ENCODE measurements at regions not wholly inside any gene's neighbourhood (a gene's known extent, or its start where the extent isn't known, plus 50 kb on each side); places are given as distances from the start of the nearest gene placed in this dataset.

DNA sequence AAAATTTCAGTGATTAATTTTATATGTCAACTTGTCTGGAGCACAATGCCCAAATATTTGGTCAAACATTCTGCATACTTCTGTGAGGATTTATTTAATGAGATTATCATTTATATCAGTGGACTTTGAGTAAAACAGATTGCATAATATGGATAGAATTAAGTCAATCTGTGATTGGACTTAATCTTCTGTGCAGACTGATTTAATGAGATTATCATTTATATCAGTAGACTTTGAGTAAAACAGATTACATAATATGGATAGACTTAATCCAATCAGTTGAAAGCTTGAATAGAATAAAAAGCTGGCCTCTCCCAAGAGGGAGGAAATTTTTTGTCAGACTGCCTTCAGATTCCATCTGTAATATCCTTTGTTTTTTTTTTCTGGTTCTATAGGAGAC lies 1413.2 kb downstream of the LRFN5 start:
- DNase-seq, result no peak
- Histone ChIP-seq H2AFZ (ENCODE audit: low read depth) (no peak overlapping the region), H3K79me2 (ENCODE audit: insufficient read depth) (no peaks in the 10 kb centered on the region), H3K36me3 (replicated peaks in 1 of 2; ENCODE audit: control insufficient read depth in 1 of 2, insufficient read depth in 2 of 2, low read length in 1 of 2) (no peaks in the 10 kb centered on the region), H3K9ac (no peak overlapping the region), H3K27me3 (ENCODE audit: insufficient read depth) (no peaks in the 10 kb centered on the region), H3K4me2 (no peak overlapping the region), H3K9me2 (no peaks in the 10 kb centered on the region), H4K20me1 (ENCODE audit: insufficient read depth) (no peaks in the 10 kb centered on the region), H3K4me3 (ENCODE audit: low read depth in 2 of 2, low read length in 1 of 2) (no peak overlapping the region), H3K4me1 (ENCODE audit: control insufficient read depth in 1 of 2, insufficient read depth in 2 of 2, low read depth in 1 of 2, low read length in 1 of 2) (no peaks in the 10 kb centered on the region; a peak in 1 of 4 replicates), H3K27ac (ENCODE audit: low read depth in 2 of 2, low read length in 1 of 2) (no peak overlapping the region), H3K9me3 (no peaks in the 10 kb centered on the region), H3F3A (replicated peaks; ENCODE audit: insufficient read depth) (no peaks in the 10 kb centered on the region)
- ChIA-PET POLR2A (no interaction called here), CTCF (no interaction called here)
- no peak for TF ChIP-seq GABPA (IDR thresholded peaks at IDR 0.05; ENCODE audit: low read depth)
- no peak for TF ChIP-seq FOSL2 (IDR thresholded peaks at IDR 0.05; ENCODE audit: borderline replicate concordance, low read depth)
- no peak for TF ChIP-seq NRF1 (IDR thresholded peaks at IDR 0.05; ENCODE audit: low read depth, low read length)
- TF ChIP-seq JUND (IDR thresholded peaks at IDR 0.05), result no peak
- TF ChIP-seq, protein P1, sequence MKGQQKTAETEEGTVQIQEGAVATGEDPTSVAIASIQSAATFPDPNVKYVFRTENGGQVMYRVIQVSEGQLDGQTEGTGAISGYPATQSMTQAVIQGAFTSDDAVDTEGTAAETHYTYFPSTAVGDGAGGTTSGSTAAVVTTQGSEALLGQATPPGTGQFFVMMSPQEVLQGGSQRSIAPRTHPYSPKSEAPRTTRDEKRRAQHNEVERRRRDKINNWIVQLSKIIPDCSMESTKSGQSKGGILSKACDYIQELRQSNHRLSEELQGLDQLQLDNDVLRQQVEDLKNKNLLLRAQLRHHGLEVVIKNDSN (IDR thresholded peaks at IDR 0.05; ENCODE audit: borderline replicate concordance, low read depth), result no peak
- TF ChIP-seq MEF2A (IDR thresholded peaks at IDR 0.05; ENCODE audit: borderline replicate concordance, low read depth), result no peak
- no peak for TF ChIP-seq EZH2phosphoT487 (IDR thresholded peaks at IDR 0.05; ENCODE audit: borderline replicate concordance, low read depth)
- TF ChIP-seq CHD2 (IDR thresholded peaks at IDR 0.05; ENCODE audit: low read length, partially characterized antibody), result no peak
- TF ChIP-seq, protein P2, sequence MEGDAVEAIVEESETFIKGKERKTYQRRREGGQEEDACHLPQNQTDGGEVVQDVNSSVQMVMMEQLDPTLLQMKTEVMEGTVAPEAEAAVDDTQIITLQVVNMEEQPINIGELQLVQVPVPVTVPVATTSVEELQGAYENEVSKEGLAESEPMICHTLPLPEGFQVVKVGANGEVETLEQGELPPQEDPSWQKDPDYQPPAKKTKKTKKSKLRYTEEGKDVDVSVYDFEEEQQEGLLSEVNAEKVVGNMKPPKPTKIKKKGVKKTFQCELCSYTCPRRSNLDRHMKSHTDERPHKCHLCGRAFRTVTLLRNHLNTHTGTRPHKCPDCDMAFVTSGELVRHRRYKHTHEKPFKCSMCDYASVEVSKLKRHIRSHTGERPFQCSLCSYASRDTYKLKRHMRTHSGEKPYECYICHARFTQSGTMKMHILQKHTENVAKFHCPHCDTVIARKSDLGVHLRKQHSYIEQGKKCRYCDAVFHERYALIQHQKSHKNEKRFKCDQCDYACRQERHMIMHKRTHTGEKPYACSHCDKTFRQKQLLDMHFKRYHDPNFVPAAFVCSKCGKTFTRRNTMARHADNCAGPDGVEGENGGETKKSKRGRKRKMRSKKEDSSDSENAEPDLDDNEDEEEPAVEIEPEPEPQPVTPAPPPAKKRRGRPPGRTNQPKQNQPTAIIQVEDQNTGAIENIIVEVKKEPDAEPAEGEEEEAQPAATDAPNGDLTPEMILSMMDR (IDR thresholded peaks at IDR 0.05), result no peak
- TF ChIP-seq SMC3 (IDR thresholded peaks at IDR 0.05; ENCODE audit: low read depth, low read length), result no peak
- TF ChIP-seq USF2 (IDR thresholded peaks at IDR 0.05; ENCODE audit: borderline replicate concordance, low read depth, low read length), result no peak
- TF ChIP-seq EP300 (IDR thresholded peaks at IDR 0.05; ENCODE audit: borderline replicate concordance in 1 of 2, low read depth in 1 of 2, low read length in 1 of 2), result no peak
- TF ChIP-seq, protein P3, sequence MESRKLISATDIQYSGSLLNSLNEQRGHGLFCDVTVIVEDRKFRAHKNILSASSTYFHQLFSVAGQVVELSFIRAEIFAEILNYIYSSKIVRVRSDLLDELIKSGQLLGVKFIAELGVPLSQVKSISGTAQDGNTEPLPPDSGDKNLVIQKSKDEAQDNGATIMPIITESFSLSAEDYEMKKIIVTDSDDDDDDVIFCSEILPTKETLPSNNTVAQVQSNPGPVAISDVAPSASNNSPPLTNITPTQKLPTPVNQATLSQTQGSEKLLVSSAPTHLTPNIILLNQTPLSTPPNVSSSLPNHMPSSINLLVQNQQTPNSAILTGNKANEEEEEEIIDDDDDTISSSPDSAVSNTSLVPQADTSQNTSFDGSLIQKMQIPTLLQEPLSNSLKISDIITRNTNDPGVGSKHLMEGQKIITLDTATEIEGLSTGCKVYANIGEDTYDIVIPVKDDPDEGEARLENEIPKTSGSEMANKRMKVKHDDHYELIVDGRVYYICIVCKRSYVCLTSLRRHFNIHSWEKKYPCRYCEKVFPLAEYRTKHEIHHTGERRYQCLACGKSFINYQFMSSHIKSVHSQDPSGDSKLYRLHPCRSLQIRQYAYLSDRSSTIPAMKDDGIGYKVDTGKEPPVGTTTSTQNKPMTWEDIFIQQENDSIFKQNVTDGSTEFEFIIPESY (IDR thresholded peaks at IDR 0.05; ENCODE audit: borderline replicate concordance, low read depth), result no peak
- TF ChIP-seq, protein P4, sequence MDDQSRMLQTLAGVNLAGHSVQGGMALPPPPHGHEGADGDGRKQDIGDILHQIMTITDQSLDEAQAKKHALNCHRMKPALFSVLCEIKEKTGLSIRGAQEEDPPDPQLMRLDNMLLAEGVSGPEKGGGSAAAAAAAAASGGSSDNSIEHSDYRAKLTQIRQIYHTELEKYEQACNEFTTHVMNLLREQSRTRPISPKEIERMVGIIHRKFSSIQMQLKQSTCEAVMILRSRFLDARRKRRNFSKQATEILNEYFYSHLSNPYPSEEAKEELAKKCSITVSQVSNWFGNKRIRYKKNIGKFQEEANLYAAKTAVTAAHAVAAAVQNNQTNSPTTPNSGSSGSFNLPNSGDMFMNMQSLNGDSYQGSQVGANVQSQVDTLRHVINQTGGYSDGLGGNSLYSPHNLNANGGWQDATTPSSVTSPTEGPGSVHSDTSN (IDR thresholded peaks at IDR 0.05), result no peak
- no peak for TF ChIP-seq FOXM1 (IDR thresholded peaks at IDR 0.05; ENCODE audit: low read depth)
- TF ChIP-seq RAD21 (IDR thresholded peaks at IDR 0.05; ENCODE audit: low read length), result no peak
- no peak for TF ChIP-seq REST (IDR thresholded peaks at IDR 0.05; ENCODE audit: low read depth, low read length)
- no peak for TF ChIP-seq SIN3A (IDR thresholded peaks at IDR 0.05; ENCODE audit: borderline replicate concordance, low read depth, low read length)

Data from SK-N-SH (cell line).